ENCODE measurements at regions not wholly inside any gene's neighbourhood (a gene's known extent, or its start where the extent isn't known, plus 50 kb on each side); places are given as distances from the start of the nearest gene placed in this dataset.

GRCh38 chr12:65517656-65518210, 239.2 kb downstream of the MSRB3 start:
- H3K9me3 ChIP-seq (ENCODE audit: control insufficient read depth, low read depth, low read length), result no peaks in the 10 kb centered on the region
- no peaks in the 10 kb centered on the region for H3K27me3 ChIP-seq (ENCODE audit: control insufficient read depth, insufficient read depth, low read length)
- no peak overlapping the region for H3K4me3 ChIP-seq (ENCODE audit: low read length)
- H3K4me1 ChIP-seq (ENCODE audit: control insufficient read depth, low read depth, low read length), result no peaks in the 10 kb centered on the region
- no peaks in the 10 kb centered on the region for H3K36me3 ChIP-seq (ENCODE audit: control insufficient read depth, low read depth, low read length)
- no peak overlapping the region for H3K9ac ChIP-seq (ENCODE audit: low read length)
- H3K27ac ChIP-seq (ENCODE audit: low read length), result no peak overlapping the region

- Histone ChIP-seq H3K36me3 (ENCODE audit: control insufficient read depth, low read depth, low read length) (no peaks in the 10 kb centered on the region), H3K4me1 (ENCODE audit: control insufficient read depth, low read depth, low read length) (no peaks in the 10 kb centered on the region), H3K9me3 (ENCODE audit: control insufficient read depth, low read depth, low read length) (no peaks in the 10 kb centered on the region), H3K27me3 (ENCODE audit: control insufficient read depth, insufficient read depth, low read length) (no peaks in the 10 kb centered on the region), H3K27ac (ENCODE audit: low read length) (no peak overlapping the region), H3K4me3 (ENCODE audit: low read length) (no peak overlapping the region), H3K9ac (ENCODE audit: low read length) (no peak overlapping the region)
Measured at GRCh38 chr12:65518771-65519170, 240.3 kb downstream of the MSRB3 start.

GRCh38 chr12:65520658-65521057, 242.2 kb downstream of the MSRB3 start:
- no peak overlapping the region for H3K4me3 ChIP-seq (ENCODE audit: low read length)
- no peaks in the 10 kb centered on the region for H3K27me3 ChIP-seq (ENCODE audit: control insufficient read depth, insufficient read depth, low read length)
- H3K36me3 ChIP-seq (ENCODE audit: control insufficient read depth, low read depth, low read length), result no peaks in the 10 kb centered on the region
- H3K27ac ChIP-seq (ENCODE audit: low read length), result no peak overlapping the region
- no peaks in the 10 kb centered on the region for H3K4me1 ChIP-seq (ENCODE audit: control insufficient read depth, low read depth, low read length)
- H3K9ac ChIP-seq (ENCODE audit: low read length), result no peak overlapping the region
- H3K9me3 ChIP-seq (ENCODE audit: control insufficient read depth, low read depth, low read length), result no peaks in the 10 kb centered on the region

GRCh38 chr12:65522956-65523860, 244.7 kb downstream of the MSRB3 start:
- no peak overlapping the region for H3K4me3 ChIP-seq (ENCODE audit: low read length)
- no peak overlapping the region for H3K9ac ChIP-seq (ENCODE audit: low read length)
- no peaks in the 10 kb centered on the region for H3K4me1 ChIP-seq (ENCODE audit: control insufficient read depth, low read depth, low read length)
- H3K36me3 ChIP-seq (ENCODE audit: control insufficient read depth, low read depth, low read length), result no peaks in the 10 kb centered on the region
- H3K27ac ChIP-seq (ENCODE audit: low read length), result no peak overlapping the region
- H3K9me3 ChIP-seq (ENCODE audit: control insufficient read depth, low read depth, low read length), result no peaks in the 10 kb centered on the region
- H3K27me3 ChIP-seq (ENCODE audit: control insufficient read depth, insufficient read depth, low read length), result no peaks in the 10 kb centered on the region

GRCh38 chr12:65524666-65525065, 246.2 kb downstream of the MSRB3 start:
- Histone ChIP-seq H3K9ac (ENCODE audit: low read length) (no peak overlapping the region), H3K4me1 (ENCODE audit: control insufficient read depth, low read depth, low read length) (no peaks in the 10 kb centered on the region), H3K4me3 (ENCODE audit: low read length) (no peak overlapping the region), H3K27ac (ENCODE audit: low read length) (no peak overlapping the region), H3K9me3 (ENCODE audit: control insufficient read depth, low read depth, low read length) (no peaks in the 10 kb centered on the region), H3K36me3 (ENCODE audit: control insufficient read depth, low read depth, low read length) (no peaks in the 10 kb centered on the region), H3K27me3 (ENCODE audit: control insufficient read depth, insufficient read depth, low read length) (no peaks in the 10 kb centered on the region)

GRCh38 chr12:65525491-65526141, 247.1 kb downstream of the MSRB3 start:
- no peaks in the 10 kb centered on the region for H3K9me3 ChIP-seq (ENCODE audit: control insufficient read depth, low read depth, low read length)
- no peak overlapping the region for H3K4me3 ChIP-seq (ENCODE audit: low read length)
- no peak overlapping the region for H3K27ac ChIP-seq (ENCODE audit: low read length)
- H3K9ac ChIP-seq (ENCODE audit: low read length), result no peak overlapping the region
- H3K4me1 ChIP-seq (ENCODE audit: control insufficient read depth, low read depth, low read length), result no peaks in the 10 kb centered on the region
- no peaks in the 10 kb centered on the region for H3K27me3 ChIP-seq (ENCODE audit: control insufficient read depth, insufficient read depth, low read length)
- H3K36me3 ChIP-seq (ENCODE audit: control insufficient read depth, low read depth, low read length), result no peaks in the 10 kb centered on the region

GRCh38 chr12:65526311-65526710, 247.8 kb downstream of the MSRB3 start:
- Histone ChIP-seq H3K27me3 (ENCODE audit: control insufficient read depth, insufficient read depth, low read length) (no peaks in the 10 kb centered on the region), H3K4me1 (ENCODE audit: control insufficient read depth, low read depth, low read length) (no peaks in the 10 kb centered on the region), H3K27ac (ENCODE audit: low read length) (no peak overlapping the region), H3K9ac (ENCODE audit: low read length) (no peak overlapping the region), H3K9me3 (ENCODE audit: control insufficient read depth, low read depth, low read length) (no peaks in the 10 kb centered on the region), H3K4me3 (ENCODE audit: low read length) (no peak overlapping the region), H3K36me3 (ENCODE audit: control insufficient read depth, low read depth, low read length) (no peaks in the 10 kb centered on the region)

- Histone ChIP-seq H3K4me1 (ENCODE audit: control insufficient read depth, low read depth, low read length) (no peaks in the 10 kb centered on the region), H3K4me3 (ENCODE audit: low read length) (no peak overlapping the region), H3K9ac (ENCODE audit: low read length) (no peak overlapping the region), H3K9me3 (ENCODE audit: control insufficient read depth, low read depth, low read length) (no peaks in the 10 kb centered on the region), H3K27ac (ENCODE audit: low read length) (no peak overlapping the region), H3K36me3 (ENCODE audit: control insufficient read depth, low read depth, low read length) (no peaks in the 10 kb centered on the region), H3K27me3 (ENCODE audit: control insufficient read depth, insufficient read depth, low read length) (no peaks in the 10 kb centered on the region)
Measured at GRCh38 chr12:65528127-65528526, 249.6 kb downstream of the MSRB3 start.

- peaks cover 10% of the 10 kb centered on the region for H3K4me1 ChIP-seq (ENCODE audit: control insufficient read depth, low read depth, low read length)
- no peaks in the 10 kb centered on the region for H3K27me3 ChIP-seq (ENCODE audit: control insufficient read depth, insufficient read depth, low read length)
- H3K4me3 ChIP-seq (ENCODE audit: low read length), result no peak overlapping the region
- H3K9ac ChIP-seq (ENCODE audit: low read length), result no peak overlapping the region
- no peaks in the 10 kb centered on the region for H3K36me3 ChIP-seq (ENCODE audit: control insufficient read depth, low read depth, low read length)
- no peak overlapping the region for H3K27ac ChIP-seq (ENCODE audit: low read length)
- no peaks in the 10 kb centered on the region for H3K9me3 ChIP-seq (ENCODE audit: control insufficient read depth, low read depth, low read length)
Measured at GRCh38 chr12:65529106-65529505, 250.6 kb downstream of the MSRB3 start.

- no peaks in the 10 kb centered on the region for H3K36me3 ChIP-seq (ENCODE audit: control insufficient read depth, low read depth, low read length)
- no peaks in the 10 kb centered on the region for H3K27me3 ChIP-seq (ENCODE audit: control insufficient read depth, insufficient read depth, low read length)
- H3K27ac ChIP-seq (ENCODE audit: low read length), result no peak overlapping the region
- H3K9ac ChIP-seq (ENCODE audit: low read length), result no peak overlapping the region
- no peaks in the 10 kb centered on the region for H3K9me3 ChIP-seq (ENCODE audit: control insufficient read depth, low read depth, low read length)
- peaks cover 14% of the 10 kb centered on the region for H3K4me1 ChIP-seq (ENCODE audit: control insufficient read depth, low read depth, low read length)
- H3K4me3 ChIP-seq (ENCODE audit: low read length), result no peak overlapping the region
Measured at GRCh38 chr12:65529771-65530435, 251.4 kb downstream of the MSRB3 start.

GRCh38 chr12:65532162-65532561, 253.7 kb downstream of the MSRB3 start:
- Histone ChIP-seq H3K9ac (ENCODE audit: low read length) (no peak overlapping the region), H3K27ac (ENCODE audit: low read length) (no peak overlapping the region), H3K4me1 (ENCODE audit: control insufficient read depth, low read depth, low read length) (peaks cover 14% of the 10 kb centered on the region)

More at GRCh38 chr12:65532162-65532561, 253.7 kb downstream of the MSRB3 start:
- Histone ChIP-seq H3K36me3 (ENCODE audit: control insufficient read depth, low read depth, low read length) (no peaks in the 10 kb centered on the region), H3K27me3 (ENCODE audit: control insufficient read depth, insufficient read depth, low read length) (no peaks in the 10 kb centered on the region), H3K9me3 (ENCODE audit: control insufficient read depth, low read depth, low read length) (no peaks in the 10 kb centered on the region), H3K4me3 (ENCODE audit: low read length) (no peak overlapping the region)
